ENCODE measurements at regions not wholly inside any gene's neighbourhood (a gene's known extent, or its start where the extent isn't known, plus 50 kb on each side); places are given as distances from the start of the nearest gene placed in this dataset.
"Not testable (repeated sequence)": the region's sequence is repeated elsewhere in the genome, so short reads cannot be mapped to it uniquely, and the experiment has no call there.

- no peak overlapping the region for H3K27ac ChIP-seq
Observed at GRCh38 chr5:174644436-174644835, 79.9 kb upstream of the MSX2 start.

GRCh38 chr5:174644923-174645322 is 79.5 kb upstream of the MSX2 start:
- H3K36me3 ChIP-seq: no peaks in the 10 kb centered on the region
- H3K27me3 ChIP-seq (ENCODE audit: insufficient read depth, low read depth, severe bottlenecking): peaks cover 46% of the 10 kb centered on the region
- peaks cover 4% of the 10 kb centered on the region for H3K9me3 ChIP-seq (ENCODE audit: severe bottlenecking)
- H3K27ac ChIP-seq: no peak overlapping the region
- no peak for DNase-seq
- TF ChIP-seq CTCF (IDR thresholded peaks at IDR 0.05; ENCODE audit: low read depth, low read length): no peak
- no peak overlapping the region for H3K4me3 ChIP-seq (ENCODE audit: low read depth, low read length)

More at GRCh38 chr5:174644436-174644835, 79.9 kb upstream of the MSX2 start:
- H3K4me3 ChIP-seq (ENCODE audit: low read depth, low read length): no peak overlapping the region
- no peak for TF ChIP-seq CTCF (IDR thresholded peaks at IDR 0.05; ENCODE audit: low read depth, low read length)
- no peaks in the 10 kb centered on the region for H3K36me3 ChIP-seq
- peaks cover 49% of the 10 kb centered on the region for H3K27me3 ChIP-seq (ENCODE audit: insufficient read depth, low read depth, severe bottlenecking)
- peaks cover 4% of the 10 kb centered on the region for H3K9me3 ChIP-seq (ENCODE audit: severe bottlenecking)
- no peak for DNase-seq

GRCh38 chr5:174645677-174646076 is 78.7 kb upstream of the MSX2 start:
- H3K27me3 ChIP-seq (ENCODE audit: insufficient read depth, low read depth, severe bottlenecking): peaks cover 47% of the 10 kb centered on the region
- no peak for TF ChIP-seq CTCF (IDR thresholded peaks at IDR 0.05; ENCODE audit: low read depth, low read length)
- H3K27ac ChIP-seq: no peak overlapping the region

GRCh38 chr5:174648618-174649017 is 75.8 kb upstream of the MSX2 start:
- H3K9me3 ChIP-seq (ENCODE audit: severe bottlenecking); H3K4me3 ChIP-seq (ENCODE audit: low read depth, low read length); DNase-seq; H3K27ac ChIP-seq; H3K36me3 ChIP-seq: not testable (repeated sequence)
- H3K27me3 ChIP-seq (ENCODE audit: insufficient read depth, low read depth, severe bottlenecking): peaks cover 59% of the 10 kb centered on the region

More at GRCh38 chr5:174645677-174646076, 78.7 kb upstream of the MSX2 start:
- DNase-seq: no peak
- no peaks in the 10 kb centered on the region for H3K36me3 ChIP-seq
- no peak overlapping the region for H3K4me3 ChIP-seq (ENCODE audit: low read depth, low read length)
- H3K9me3 ChIP-seq (ENCODE audit: severe bottlenecking): peaks cover 4% of the 10 kb centered on the region

GRCh38 chr5:174649391-174649790 is 75.0 kb upstream of the MSX2 start:
- peaks cover 4% of the 10 kb centered on the region for H3K9me3 ChIP-seq (ENCODE audit: severe bottlenecking)
- H3K4me3 ChIP-seq (ENCODE audit: low read depth, low read length): no peak overlapping the region
- H3K36me3 ChIP-seq: no peaks in the 10 kb centered on the region
- H3K27me3 ChIP-seq (ENCODE audit: insufficient read depth, low read depth, severe bottlenecking): peaks cover 54% of the 10 kb centered on the region
- TF ChIP-seq CTCF (IDR thresholded peaks at IDR 0.05; ENCODE audit: low read depth, low read length): no peak
- H3K27ac ChIP-seq: no peak overlapping the region
- no peak for DNase-seq

- no peak overlapping the region for H3K27ac ChIP-seq
- H3K4me3 ChIP-seq (ENCODE audit: low read depth, low read length): no peak overlapping the region
- no peak for DNase-seq
- no peaks in the 10 kb centered on the region for H3K36me3 ChIP-seq
- no peaks in the 10 kb centered on the region for H3K9me3 ChIP-seq (ENCODE audit: severe bottlenecking)
- H3K27me3 ChIP-seq (ENCODE audit: insufficient read depth, low read depth, severe bottlenecking): peaks cover 66% of the 10 kb centered on the region
- TF ChIP-seq CTCF (IDR thresholded peaks at IDR 0.05; ENCODE audit: low read depth, low read length): no peak
Observed at GRCh38 chr5:174654442-174654841, 69.9 kb upstream of the MSX2 start.
